ENCODE measurements at regions not wholly inside any gene's neighbourhood (a gene's known extent, or its start where the extent isn't known, plus 50 kb on each side); places are given as distances from the start of the nearest gene placed in this dataset.

DNA sequence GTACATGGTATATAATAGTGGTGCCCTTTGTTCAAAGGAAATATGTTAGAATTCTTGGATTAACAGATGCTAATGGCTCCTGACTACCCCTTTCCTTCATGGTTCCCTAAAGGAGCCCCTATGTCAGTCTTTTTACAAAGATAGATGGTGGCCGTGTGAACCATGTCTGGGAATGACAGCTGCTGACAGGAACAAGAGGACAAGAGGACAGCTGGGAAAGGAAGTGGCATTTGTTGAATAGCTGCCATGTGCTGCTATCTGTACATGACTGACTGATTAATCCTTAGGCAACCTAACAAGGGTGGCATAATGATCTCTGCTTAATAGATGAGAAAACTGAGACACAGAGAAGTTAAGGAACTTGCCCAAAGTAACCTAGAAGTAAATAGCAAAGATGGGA, 321.7 kb downstream of the ZNF621 start:
- no peaks in the 10 kb centered on the region for H3K36me3 Mint-ChIP-seq (ENCODE audit: insufficient read depth)
- no peak overlapping the region for H3K27ac Mint-ChIP-seq
- H3K4me3 Mint-ChIP-seq (ENCODE audit: low read depth), result no peak overlapping the region
- TF ChIP-seq, protein P1, sequence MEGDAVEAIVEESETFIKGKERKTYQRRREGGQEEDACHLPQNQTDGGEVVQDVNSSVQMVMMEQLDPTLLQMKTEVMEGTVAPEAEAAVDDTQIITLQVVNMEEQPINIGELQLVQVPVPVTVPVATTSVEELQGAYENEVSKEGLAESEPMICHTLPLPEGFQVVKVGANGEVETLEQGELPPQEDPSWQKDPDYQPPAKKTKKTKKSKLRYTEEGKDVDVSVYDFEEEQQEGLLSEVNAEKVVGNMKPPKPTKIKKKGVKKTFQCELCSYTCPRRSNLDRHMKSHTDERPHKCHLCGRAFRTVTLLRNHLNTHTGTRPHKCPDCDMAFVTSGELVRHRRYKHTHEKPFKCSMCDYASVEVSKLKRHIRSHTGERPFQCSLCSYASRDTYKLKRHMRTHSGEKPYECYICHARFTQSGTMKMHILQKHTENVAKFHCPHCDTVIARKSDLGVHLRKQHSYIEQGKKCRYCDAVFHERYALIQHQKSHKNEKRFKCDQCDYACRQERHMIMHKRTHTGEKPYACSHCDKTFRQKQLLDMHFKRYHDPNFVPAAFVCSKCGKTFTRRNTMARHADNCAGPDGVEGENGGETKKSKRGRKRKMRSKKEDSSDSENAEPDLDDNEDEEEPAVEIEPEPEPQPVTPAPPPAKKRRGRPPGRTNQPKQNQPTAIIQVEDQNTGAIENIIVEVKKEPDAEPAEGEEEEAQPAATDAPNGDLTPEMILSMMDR (IDR thresholded peaks at IDR 0.05; ENCODE audit: unreplicated experiment), result no peak
- H3K27me3 Mint-ChIP-seq, result no peaks in the 10 kb centered on the region
- DNase-seq (ENCODE audit: low spot score, unreplicated experiment), result no peak
- peaks cover 15% of the 10 kb centered on the region for H3K4me1 Mint-ChIP-seq (ENCODE audit: low read depth)
- H3K9me3 Mint-ChIP-seq (ENCODE audit: low read depth), result no peaks in the 10 kb centered on the region

DNA sequence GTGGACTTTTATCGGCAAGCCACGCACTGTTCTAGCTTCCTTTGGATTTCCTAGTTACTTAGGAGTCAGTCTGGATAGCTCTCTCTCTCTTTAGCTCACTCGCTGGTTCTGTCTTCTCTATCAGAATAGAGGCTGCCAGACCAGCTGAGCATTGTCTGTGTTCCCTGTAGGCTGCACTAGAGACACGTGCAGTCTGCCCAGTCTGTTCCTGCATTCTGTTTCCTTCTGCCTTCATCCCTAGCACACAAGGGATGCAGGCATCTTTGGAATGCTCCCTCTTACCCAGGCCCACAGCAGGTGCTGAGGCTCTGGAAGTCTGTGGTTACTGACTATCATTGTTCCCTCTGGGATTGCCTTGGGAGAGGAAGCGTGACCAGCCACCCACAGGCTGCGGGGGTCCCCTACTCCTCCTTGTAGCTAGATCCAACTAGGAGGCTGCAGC, 322.8 kb downstream of the ZNF621 start:
- H3K27ac Mint-ChIP-seq, result no peak overlapping the region
- TF ChIP-seq, protein P1 (IDR thresholded peaks at IDR 0.05; ENCODE audit: unreplicated experiment), result no peak

DNA sequence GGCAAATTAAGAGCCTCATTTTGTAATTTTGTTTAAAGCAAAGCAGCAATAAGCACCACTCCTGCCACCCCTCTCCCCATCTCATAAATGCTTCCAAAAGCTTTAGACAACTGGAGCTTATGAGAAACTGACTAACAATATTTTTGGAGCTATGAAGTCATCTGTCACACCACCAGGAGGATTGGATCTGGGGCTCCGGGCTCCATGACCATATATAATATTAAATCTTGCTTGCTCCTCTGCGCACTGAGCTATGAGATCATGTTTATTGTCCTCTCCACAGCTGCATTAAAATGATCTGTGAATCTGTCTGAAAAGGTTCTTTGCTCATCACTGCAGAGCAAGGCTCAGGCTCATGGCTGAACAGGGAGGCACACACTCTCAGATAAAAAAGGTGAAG, 323.7 kb downstream of the ZNF621 start:
- no peak overlapping the region for H3K4me3 Mint-ChIP-seq (ENCODE audit: low read depth)
- H3K4me1 Mint-ChIP-seq (ENCODE audit: low read depth), result peaks cover 13% of the 10 kb centered on the region
- no peaks in the 10 kb centered on the region for H3K27me3 Mint-ChIP-seq
- DNase-seq (ENCODE audit: low spot score, unreplicated experiment), result no peak
- no peaks in the 10 kb centered on the region for H3K36me3 Mint-ChIP-seq (ENCODE audit: insufficient read depth)
- TF ChIP-seq, protein P1 (IDR thresholded peaks at IDR 0.05; ENCODE audit: unreplicated experiment), result no peak
- H3K9me3 Mint-ChIP-seq (ENCODE audit: low read depth), result no peaks in the 10 kb centered on the region
- no peak overlapping the region for H3K27ac Mint-ChIP-seq

More for the DNA sequence above, 322.8 kb downstream of the ZNF621 start:
- Mint-ChIP-seq H3K27me3 (no peaks in the 10 kb centered on the region), H3K9me3 (ENCODE audit: low read depth) (no peaks in the 10 kb centered on the region), H3K4me3 (ENCODE audit: low read depth) (no peak overlapping the region), H3K36me3 (ENCODE audit: insufficient read depth) (no peaks in the 10 kb centered on the region), H3K4me1 (ENCODE audit: low read depth) (peaks cover 15% of the 10 kb centered on the region)
- DNase-seq (ENCODE audit: low spot score, unreplicated experiment), result no peak

DNA sequence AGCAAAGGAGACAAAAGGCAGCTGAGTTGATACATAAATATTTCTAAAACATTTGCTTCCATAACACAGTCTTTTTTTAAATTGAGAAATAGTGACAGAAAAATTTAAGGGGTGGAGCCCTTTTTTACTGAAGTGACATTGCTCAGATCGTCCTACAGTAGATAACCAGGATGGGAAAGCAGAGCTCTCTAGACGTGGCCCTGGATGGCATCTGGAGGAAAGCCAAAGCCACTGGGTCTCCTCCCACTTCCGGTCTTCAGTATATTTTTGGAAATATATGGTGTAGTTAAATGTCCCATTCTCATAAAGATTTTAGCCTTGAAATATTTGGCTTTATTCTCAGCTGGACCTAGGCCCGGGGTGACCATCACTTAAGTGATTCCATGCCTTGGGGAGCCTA, 326.1 kb downstream of the ZNF621 start:
- Mint-ChIP-seq H3K4me1 (ENCODE audit: low read depth) (peaks cover 9% of the 10 kb centered on the region), H3K9me3 (ENCODE audit: low read depth) (no peaks in the 10 kb centered on the region), H3K27ac (no peak overlapping the region), H3K27me3 (no peaks in the 10 kb centered on the region), H3K36me3 (ENCODE audit: insufficient read depth) (no peaks in the 10 kb centered on the region), H3K4me3 (ENCODE audit: low read depth) (no peak overlapping the region)
- DNase-seq (ENCODE audit: low spot score, unreplicated experiment), result no peak
- TF ChIP-seq, protein P1 (IDR thresholded peaks at IDR 0.05; ENCODE audit: unreplicated experiment), result no peak

DNA sequence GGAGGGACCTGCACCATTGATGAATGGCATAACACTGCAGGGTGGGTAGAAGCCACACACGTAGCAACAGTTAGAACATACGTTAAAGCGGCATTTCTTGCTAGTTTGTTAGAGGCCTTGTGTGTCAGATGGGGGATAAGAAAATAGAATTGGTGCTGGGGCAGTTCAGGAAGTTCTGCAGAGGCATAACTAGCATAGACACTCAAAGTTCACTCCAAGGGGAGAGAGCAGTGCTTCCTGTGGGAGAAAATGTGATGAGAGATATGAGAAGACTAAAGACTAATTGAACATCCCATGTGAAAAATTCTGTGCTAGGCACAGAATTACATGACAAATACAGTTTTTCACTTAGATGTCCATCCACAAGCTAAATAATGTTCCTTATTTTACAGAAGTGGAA, 327.1 kb downstream of the ZNF621 start:
- Mint-ChIP-seq H3K4me3 (ENCODE audit: low read depth) (no peak overlapping the region), H3K9me3 (ENCODE audit: low read depth) (no peaks in the 10 kb centered on the region)
- TF ChIP-seq, protein P1 (IDR thresholded peaks at IDR 0.05; ENCODE audit: unreplicated experiment), result no peak

More for the DNA sequence above, 327.1 kb downstream of the ZNF621 start:
- no peak for DNase-seq (ENCODE audit: low spot score, unreplicated experiment)
- no peak overlapping the region for H3K27ac Mint-ChIP-seq
- H3K36me3 Mint-ChIP-seq (ENCODE audit: insufficient read depth), result no peaks in the 10 kb centered on the region
- peaks cover 7% of the 10 kb centered on the region for H3K4me1 Mint-ChIP-seq (ENCODE audit: low read depth)
- H3K27me3 Mint-ChIP-seq, result no peaks in the 10 kb centered on the region

Data from progenitor cell of endocrine pancreas (in vitro differentiated cells).